ENCODE measurements at regions not wholly inside any gene's neighbourhood (a gene's known extent, or its start where the extent isn't known, plus 50 kb on each side); places are given as distances from the start of the nearest gene placed in this dataset.

DNA sequence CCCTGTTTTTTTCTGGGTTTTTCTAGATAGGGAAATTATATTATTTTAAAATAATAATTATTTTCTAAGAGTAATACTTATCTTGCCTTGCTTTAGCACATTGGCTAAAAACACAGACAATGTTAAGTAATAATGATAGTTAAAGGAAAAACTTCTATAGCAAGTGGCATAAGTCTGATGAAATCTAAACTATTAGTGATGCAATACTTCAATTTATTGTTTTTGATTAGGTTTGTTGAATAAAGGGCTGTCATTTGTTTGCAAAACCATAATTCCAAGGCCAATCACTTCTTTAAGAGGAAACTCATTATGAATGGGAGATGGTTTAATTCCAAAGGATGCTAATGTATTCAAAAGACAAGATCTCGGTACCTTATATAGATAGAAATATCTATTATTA is 293.8 kb upstream of the FBXL7 start (continued):
- TF ChIP-seq NANOG (IDR thresholded peaks at IDR 0.05; ENCODE audit: insufficient read depth, low read depth, low read length, poor library complexity, severe bottlenecking) (no peak), TCF12 (IDR thresholded peaks at IDR 0.05; ENCODE audit: low read depth, low read length) (no peak), FOSL1 (IDR thresholded peaks at IDR 0.05; ENCODE audit: insufficient read depth, low read depth, low read length) (no peak)

All from H1 (cell line).